H9 (cell line): ENCODE measurements at regions not wholly inside any gene's neighbourhood (a gene's known extent, or its start where the extent isn't known, plus 50 kb on each side); places are given as distances from the start of the nearest gene placed in this dataset.

ENCODE experiments used
- DNase-seq: peaks from one replicate; pipeline ENCODE4 v3.0.0-alpha.2; 2017
- H2AFZ ChIP-seq: one replicate; pipeline ENCODE4 v1.6.1; 2013; ENCODE audit warnings: mild to moderate bottlenecking, low read length, control low read depth, moderate library complexity
- H2AK5ac ChIP-seq: 2 replicates; pipeline ENCODE4 v1.6.1; 2013; ENCODE audit warnings: low read length, control low read depth, mixed read lengths; ENCODE audit not compliant: insufficient read length
- H2BK120ac ChIP-seq: one replicate; pipeline ENCODE4 v1.6.1; 2013; ENCODE audit warnings: low read depth, mild to moderate bottlenecking, low read length, control low read depth, inconsistent platforms; ENCODE audit not compliant: poor library complexity, severe bottlenecking
- H2BK12ac ChIP-seq: 2 replicates; pipeline ENCODE4 v1.6.1; 2013; ENCODE audit warnings: low read length, control low read depth, mixed read lengths, low read depth; ENCODE audit not compliant: insufficient read length
- H2BK15ac ChIP-seq: 2 replicates; pipeline ENCODE4 v1.6.1; 2013; ENCODE audit warnings: low read depth, low read length, control low read depth
- H2BK20ac ChIP-seq: one replicate; pipeline ENCODE4 v1.6.1; 2013; ENCODE audit warnings: low read depth, mild to moderate bottlenecking, low read length, control low read depth, inconsistent platforms; ENCODE audit not compliant: poor library complexity, severe bottlenecking
- H2BK5ac ChIP-seq: 2 replicates; pipeline ENCODE4 v1.6.1; 2013; ENCODE audit warnings: low read length, control low read depth, mixed read lengths; ENCODE audit not compliant: insufficient read length
- H3K14ac ChIP-seq: 2 replicates; pipeline ENCODE4 v1.6.1; 2013; ENCODE audit warnings: low read length, control low read depth; ENCODE audit not compliant: insufficient read depth
- H3K18ac ChIP-seq: 2 replicates; pipeline ENCODE4 v1.6.1; 2013; ENCODE audit warnings: low read depth, mild to moderate bottlenecking, mixed read lengths, low read length, control low read depth; ENCODE audit not compliant: insufficient read length
- H3K23ac ChIP-seq: 2 replicates; pipeline ENCODE4 v1.6.1; 2013; ENCODE audit warnings: low read length, control low read depth, mixed read lengths, low read depth; ENCODE audit not compliant: insufficient read length
- H3K23me2 ChIP-seq: 2 replicates; pipeline ENCODE4 v1.6.1; 2013; ENCODE audit warnings: low read depth, mild to moderate bottlenecking, mixed read lengths, low read length, control low read depth; ENCODE audit not compliant: insufficient read length, poor library complexity, severe bottlenecking
- H3K27ac ChIP-seq: 2 replicates; pipeline ENCODE4 v1.5.1; 2013; ENCODE audit warnings: low read length, control low read depth, mixed read lengths, low read depth; ENCODE audit not compliant: insufficient read length
- H3K27me3 ChIP-seq: 2 replicates; pipeline ENCODE4 v1.6.1; 2013; ENCODE audit warnings: low read length, control low read depth, inconsistent platforms; ENCODE audit not compliant: insufficient read depth
- H3K4ac ChIP-seq: 2 replicates; pipeline ENCODE4 v1.6.1; 2013; ENCODE audit warnings: low read depth, mild to moderate bottlenecking, control low read depth, inconsistent platforms, low read length, moderate library complexity
- H3K4me1 ChIP-seq: 2 replicates; pipeline ENCODE4 v1.6.1; 2013; ENCODE audit warnings: low read length, control low read depth, inconsistent platforms; ENCODE audit not compliant: insufficient read depth
- H3K4me2 ChIP-seq: 2 replicates; pipeline ENCODE4 v1.6.1; 2013; ENCODE audit warnings: low read length, control low read depth, mixed read lengths; ENCODE audit not compliant: insufficient read length, insufficient read depth
- H3K56ac ChIP-seq: 2 replicates; pipeline ENCODE4 v1.6.1; 2013; ENCODE audit warnings: low read depth, mild to moderate bottlenecking, mixed read lengths, low read length, control low read depth; ENCODE audit not compliant: insufficient read length
- H3K79me1 ChIP-seq: 2 replicates; pipeline ENCODE4 v1.6.1; 2013; ENCODE audit warnings: low read depth, mild to moderate bottlenecking, moderate library complexity, low read length, control low read depth, inconsistent platforms; ENCODE audit not compliant: insufficient read depth, poor library complexity, severe bottlenecking
- H3K79me2 ChIP-seq: 2 replicates; pipeline ENCODE4 v1.6.1; 2013; ENCODE audit warnings: low read length, control low read depth, inconsistent platforms; ENCODE audit not compliant: insufficient read depth
- H3K9ac ChIP-seq: 2 replicates; pipeline ENCODE4 v1.6.1; 2013; ENCODE audit warnings: low read length, control low read depth, mixed read lengths; ENCODE audit not compliant: insufficient read length; ENCODE audit errors: extremely low read depth
- H3K9me3 ChIP-seq: one replicate; pipeline ENCODE4 v1.6.1; 2013; ENCODE audit warnings: low read depth, low read length, inconsistent platforms; ENCODE audit not compliant: control insufficient read depth
- H3T11ph ChIP-seq: one replicate; pipeline ENCODE4 v1.6.1; 2013; ENCODE audit warnings: mild to moderate bottlenecking, low read length, control low read depth, inconsistent platforms
- H4K20me1 ChIP-seq: one replicate; pipeline ENCODE4 v1.6.1; 2013; ENCODE audit not compliant: control insufficient read depth, insufficient read length, insufficient read depth
- H4K5ac ChIP-seq: 2 replicates; pipeline ENCODE4 v1.6.1; 2013; ENCODE audit warnings: low read depth, mild to moderate bottlenecking, mixed read lengths, low read length, control low read depth; ENCODE audit not compliant: insufficient read length
- H4K8ac ChIP-seq: replicated peaks from 2 replicates; pipeline ENCODE4 v1.6.1; 2013; ENCODE audit warnings: low read length, control low read depth, mixed read lengths, low read depth; ENCODE audit not compliant: insufficient read length
- H4K91ac ChIP-seq: 2 replicates; pipeline ENCODE4 v1.6.1; 2013; ENCODE audit warnings: low read depth, mild to moderate bottlenecking, moderate library complexity, mixed read lengths, low read length, control low read depth; ENCODE audit not compliant: insufficient read length
- H3K27ac Mint-ChIP-seq, 3 experiments: 2 replicates in 2 of 3; 3 replicates in 1 of 3; pipeline ENCODE4 v1.8.0; 2020 to 2021; ENCODE audit warnings: mixed read lengths in 3 of 3, mild to moderate bottlenecking in 1 of 3, moderate library complexity in 1 of 3
- H3K27me3 Mint-ChIP-seq: 2 replicates; pipeline ENCODE4 v1.8.0; 2021; ENCODE audit warnings: low read depth, mild to moderate bottlenecking, moderate library complexity, mixed read lengths
- H3K36me3 Mint-ChIP-seq, 3 experiments: 2 replicates in 2 of 3; 3 replicates in 1 of 3; pipeline ENCODE4 v1.8.0; 2020 to 2021; ENCODE audit warnings: low read depth in 3 of 3, mixed read lengths in 3 of 3; ENCODE audit not compliant: insufficient read depth in 1 of 3
- H3K4me1 Mint-ChIP-seq, 2 experiments: 2 replicates each; pipeline ENCODE4 v1.8.0; 2020; ENCODE audit warnings: mixed read lengths in 2 of 2
- H3K4me3 Mint-ChIP-seq, 2 experiments: 2 replicates in 1 of 2; 3 replicates in 1 of 2; pipeline ENCODE4 v1.8.0; 2020 to 2021; ENCODE audit warnings: mild to moderate bottlenecking in 2 of 2, mixed read lengths in 2 of 2, moderate library complexity in 1 of 2
- H3K9me3 Mint-ChIP-seq, 2 experiments: 2 replicates in 1 of 2; 3 replicates in 1 of 2; pipeline ENCODE4 v1.8.0; 2020; ENCODE audit warnings: mild to moderate bottlenecking in 2 of 2, mixed read lengths in 2 of 2, moderate library complexity in 1 of 2
- WGBS: extraction: QIAGEN DNeasy Blood & Tissue Kit; methylation state at CpG from one replicate; pipeline ENCODE4 v1.1.7; 2013; ENCODE audit warnings: missing lambda C conversion rate, low lambda C conversion rate, mixed read lengths; ENCODE audit not compliant: insufficient read length; ENCODE audit errors: extremely low coverage; 5-methylcytosine and 5-hydroxymethylcytosine counted together
- TF ChIP-seq, protein P1 (sequence below): fragments of 200-600 bp; sonication (generic); conservative IDR thresholded peaks from 3 replicates; pipeline ENCODE4 v1.8.0; 2021; ENCODE audit warnings: antibody characterized with exemption, mild to moderate bottlenecking

DNA sequence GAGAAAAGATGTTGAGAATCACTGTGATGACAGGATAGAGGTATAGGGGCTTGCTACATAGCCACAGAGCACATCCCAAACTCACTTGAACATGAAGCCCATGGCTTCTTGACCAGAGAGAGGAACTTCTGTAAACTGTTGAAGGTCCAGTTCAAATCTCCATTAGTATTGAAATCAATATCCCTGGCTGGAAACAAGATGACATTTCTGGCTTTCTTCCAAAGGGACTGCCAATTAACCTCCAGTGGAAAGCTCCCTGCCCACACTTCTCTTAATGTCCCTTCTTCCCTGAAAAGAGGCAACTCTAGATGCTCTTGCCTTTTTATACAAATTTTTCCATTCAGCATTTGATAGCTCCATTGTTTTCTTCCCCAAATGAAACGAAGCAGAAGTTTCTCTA lies 612.1 kb downstream of the EBF1 start:
- Histone ChIP-seq H3K4me1 (no peaks in the 10 kb centered on the region; the same call in none of the 2 replicates), H3K23ac (no peak overlapping the region), H3K23me2 (no peaks in the 10 kb centered on the region), H2BK20ac (no peak overlapping the region), H4K5ac (no peak overlapping the region), H2BK5ac (no peak overlapping the region), H3K4ac (no peak overlapping the region), H2BK15ac (no peak overlapping the region), H3K27ac (no peak overlapping the region), H3K18ac (no peak overlapping the region), H3T11ph (no peak overlapping the region), H3K9me3 (no peaks in the 10 kb centered on the region), H4K20me1 (no peaks in the 10 kb centered on the region), H2AFZ (no peak overlapping the region), H3K79me2 (no peaks in the 10 kb centered on the region), H3K14ac (no peak overlapping the region), H3K56ac (no peak overlapping the region), H2BK120ac (no peak overlapping the region), H3K27me3 (no peaks in the 10 kb centered on the region), H3K4me2 (no peak overlapping the region), H2AK5ac (no peak overlapping the region), H4K91ac (no peak overlapping the region), H3K79me1 (no peaks in the 10 kb centered on the region), H3K9ac (no peak overlapping the region), H4K8ac (no peak overlapping the region), H2BK12ac (no peak overlapping the region)
- Mint-ChIP-seq H3K27me3 (no peaks in the 10 kb centered on the region; the same call in 1 of the 2 replicates), H3K4me3 (no peak overlapping the region), H3K27ac (no peak overlapping the region), H3K9me3 (no peaks in the 10 kb centered on the region; a peak in 1 of 5 replicates), H3K4me1 (peaks cover 19 to 20% of the 10 kb centered on the region in 2 experiments), H3K36me3 (peaks cover 0 to 5% (median 0%) of the 10 kb centered on the region in 3 experiments; a peak in 1 of 7 replicates)
- no peak for DNase-seq
- TF ChIP-seq, protein P1, sequence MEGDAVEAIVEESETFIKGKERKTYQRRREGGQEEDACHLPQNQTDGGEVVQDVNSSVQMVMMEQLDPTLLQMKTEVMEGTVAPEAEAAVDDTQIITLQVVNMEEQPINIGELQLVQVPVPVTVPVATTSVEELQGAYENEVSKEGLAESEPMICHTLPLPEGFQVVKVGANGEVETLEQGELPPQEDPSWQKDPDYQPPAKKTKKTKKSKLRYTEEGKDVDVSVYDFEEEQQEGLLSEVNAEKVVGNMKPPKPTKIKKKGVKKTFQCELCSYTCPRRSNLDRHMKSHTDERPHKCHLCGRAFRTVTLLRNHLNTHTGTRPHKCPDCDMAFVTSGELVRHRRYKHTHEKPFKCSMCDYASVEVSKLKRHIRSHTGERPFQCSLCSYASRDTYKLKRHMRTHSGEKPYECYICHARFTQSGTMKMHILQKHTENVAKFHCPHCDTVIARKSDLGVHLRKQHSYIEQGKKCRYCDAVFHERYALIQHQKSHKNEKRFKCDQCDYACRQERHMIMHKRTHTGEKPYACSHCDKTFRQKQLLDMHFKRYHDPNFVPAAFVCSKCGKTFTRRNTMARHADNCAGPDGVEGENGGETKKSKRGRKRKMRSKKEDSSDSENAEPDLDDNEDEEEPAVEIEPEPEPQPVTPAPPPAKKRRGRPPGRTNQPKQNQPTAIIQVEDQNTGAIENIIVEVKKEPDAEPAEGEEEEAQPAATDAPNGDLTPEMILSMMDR: no peak
- WGBS: no CpG with 5 or more reads among the region's 1 CpG
